ENCODE measurements at regions not wholly inside any gene's neighbourhood (a gene's known extent, or its start where the extent isn't known, plus 50 kb on each side); places are given as distances from the start of the nearest gene placed in this dataset.

DNA sequence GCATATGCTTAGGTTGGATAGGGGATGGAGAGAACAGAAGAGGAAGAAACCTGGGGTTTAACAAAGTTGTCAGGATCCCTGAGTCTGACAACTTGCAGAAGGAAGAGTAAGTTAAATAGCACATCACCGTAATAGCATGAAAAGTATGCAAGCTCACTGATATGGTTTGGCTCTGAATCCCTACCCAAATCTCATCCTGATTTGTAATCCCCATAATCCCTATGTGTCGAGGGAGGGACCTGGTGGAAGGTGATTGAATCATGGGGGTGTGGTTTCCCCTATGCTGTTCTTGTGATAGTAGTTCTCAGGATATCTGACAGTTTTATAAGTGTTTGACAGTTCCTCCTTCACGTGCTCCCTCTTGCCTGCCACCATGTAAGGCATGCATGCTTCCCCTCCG lies 193.3 kb downstream of the PSAT1 start:
- TF ChIP-seq, protein P1, sequence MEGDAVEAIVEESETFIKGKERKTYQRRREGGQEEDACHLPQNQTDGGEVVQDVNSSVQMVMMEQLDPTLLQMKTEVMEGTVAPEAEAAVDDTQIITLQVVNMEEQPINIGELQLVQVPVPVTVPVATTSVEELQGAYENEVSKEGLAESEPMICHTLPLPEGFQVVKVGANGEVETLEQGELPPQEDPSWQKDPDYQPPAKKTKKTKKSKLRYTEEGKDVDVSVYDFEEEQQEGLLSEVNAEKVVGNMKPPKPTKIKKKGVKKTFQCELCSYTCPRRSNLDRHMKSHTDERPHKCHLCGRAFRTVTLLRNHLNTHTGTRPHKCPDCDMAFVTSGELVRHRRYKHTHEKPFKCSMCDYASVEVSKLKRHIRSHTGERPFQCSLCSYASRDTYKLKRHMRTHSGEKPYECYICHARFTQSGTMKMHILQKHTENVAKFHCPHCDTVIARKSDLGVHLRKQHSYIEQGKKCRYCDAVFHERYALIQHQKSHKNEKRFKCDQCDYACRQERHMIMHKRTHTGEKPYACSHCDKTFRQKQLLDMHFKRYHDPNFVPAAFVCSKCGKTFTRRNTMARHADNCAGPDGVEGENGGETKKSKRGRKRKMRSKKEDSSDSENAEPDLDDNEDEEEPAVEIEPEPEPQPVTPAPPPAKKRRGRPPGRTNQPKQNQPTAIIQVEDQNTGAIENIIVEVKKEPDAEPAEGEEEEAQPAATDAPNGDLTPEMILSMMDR (IDR thresholded peaks at IDR 0.05), result no peak
- no peak for TF ChIP-seq EZH2 (IDR thresholded peaks at IDR 0.05)
